ENCODE measurements at regions not wholly inside any gene's neighbourhood (a gene's known extent, or its start where the extent isn't known, plus 50 kb on each side); places are given as distances from the start of the nearest gene placed in this dataset.
"Not testable (repeated sequence)": the region's sequence is repeated elsewhere in the genome, so short reads cannot be mapped to it uniquely, and the experiment has no call there.

DNA sequence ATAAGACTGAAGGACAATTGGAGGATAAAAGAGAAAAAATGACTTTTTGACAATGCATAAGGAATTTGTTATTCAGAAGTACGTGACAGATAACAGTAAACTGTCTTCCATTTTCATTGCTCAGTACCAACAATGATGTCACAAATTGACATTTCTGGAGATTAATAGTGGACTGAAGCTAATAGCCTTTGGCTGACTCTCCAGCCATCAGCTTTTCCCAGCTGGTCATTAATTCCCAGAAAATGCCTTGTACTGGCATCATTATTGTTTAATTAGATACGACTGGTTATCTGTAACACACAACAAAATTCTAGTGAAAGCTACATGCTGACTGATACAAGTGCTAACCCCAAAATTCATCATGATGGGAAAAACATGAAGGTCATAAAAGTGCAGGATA lies 147.9 kb upstream of the FGF13 start:
- DNase-seq (ENCODE audit: low spot score) = no peak

GRCh38 chrX:138858951-138859350 lies 147.4 kb upstream of the FGF13 start:
- no peak for DNase-seq (ENCODE audit: low spot score)

DNA sequence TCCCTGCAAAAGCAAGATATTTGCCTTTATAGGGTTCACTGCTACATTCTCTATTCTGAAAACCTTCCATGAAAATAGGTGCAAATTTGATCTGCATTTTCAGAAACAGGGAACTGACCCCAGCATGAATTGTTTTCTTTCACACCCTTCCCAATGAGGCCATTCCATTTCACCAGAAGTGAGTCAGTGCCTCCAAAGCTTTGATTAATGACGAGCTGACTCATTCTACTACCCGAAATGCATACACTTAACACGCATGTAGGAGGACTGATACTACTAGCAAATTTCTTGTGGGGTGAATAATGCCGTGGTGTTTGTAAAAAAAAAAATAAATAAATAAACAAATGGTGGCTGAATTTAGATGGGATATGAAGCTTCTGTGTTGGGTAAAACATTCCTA lies 146.9 kb upstream of the FGF13 start:
- DNase-seq (ENCODE audit: low spot score) = peak; percentile 73

- DNase-seq (ENCODE audit: low spot score) = peak; percentile 7
These were observed 145.5 kb upstream of the FGF13 start for GRCh38 chrX:138856881-138857604.

DNA sequence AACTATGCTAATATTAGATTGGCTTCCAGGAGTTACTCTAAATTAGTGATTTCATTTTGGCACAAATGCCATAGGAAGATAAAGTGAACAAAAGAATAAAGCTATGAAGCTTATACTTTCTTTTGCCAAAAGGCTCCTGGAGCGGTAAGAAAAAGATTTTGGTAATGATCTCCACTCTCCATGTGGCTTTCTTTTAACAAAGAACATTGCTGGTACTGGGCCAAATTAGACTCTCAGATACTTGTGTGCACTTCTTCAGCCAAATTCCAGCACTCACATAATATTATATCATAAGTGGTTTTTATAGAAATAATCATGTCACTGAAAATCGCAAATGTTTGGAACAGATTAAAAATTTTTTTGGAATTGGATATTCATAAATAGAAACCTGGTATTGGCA lies 142.4 kb upstream of the FGF13 start:
- DNase-seq (ENCODE audit: low spot score) = no peak

GRCh38 chrX:138849521-138849920 lies 138.0 kb upstream of the FGF13 start:
- no peak for DNase-seq (ENCODE audit: low spot score)

GRCh38 chrX:138847930-138848329 lies 136.4 kb upstream of the FGF13 start:
- no peak for DNase-seq (ENCODE audit: low spot score)

GRCh38 chrX:138845786-138846185 lies 134.3 kb upstream of the FGF13 start:
- DNase-seq (ENCODE audit: low spot score) = no peak

GRCh38 chrX:138807400-138807799 lies 95.9 kb upstream of the FGF13 start:
- not testable (repeated sequence) for DNase-seq (ENCODE audit: low spot score)

DNA sequence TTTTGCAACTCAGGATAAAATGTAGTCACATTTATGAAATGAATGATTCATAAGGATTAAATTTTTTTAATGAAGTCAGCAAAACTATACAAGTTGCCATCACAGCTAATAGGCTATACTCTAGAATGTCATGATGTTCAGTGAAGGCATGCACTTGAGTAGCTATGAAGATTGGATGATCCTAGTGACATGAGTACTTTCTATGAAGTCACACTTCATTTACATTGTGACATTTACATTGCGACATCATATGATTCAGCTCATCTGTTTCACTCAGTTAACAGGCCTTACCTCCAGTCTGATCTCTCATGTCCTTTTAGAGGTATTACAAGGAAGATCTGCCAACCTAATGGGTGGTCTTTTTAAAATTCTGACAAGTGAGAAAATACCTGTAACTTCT lies 82.7 kb upstream of the FGF13 start:
- DNase-seq (ENCODE audit: low spot score) = no peak

GRCh38 chrX:138791551-138791950 lies 80.0 kb upstream of the FGF13 start:
- no peak for DNase-seq (ENCODE audit: low spot score)

DNA sequence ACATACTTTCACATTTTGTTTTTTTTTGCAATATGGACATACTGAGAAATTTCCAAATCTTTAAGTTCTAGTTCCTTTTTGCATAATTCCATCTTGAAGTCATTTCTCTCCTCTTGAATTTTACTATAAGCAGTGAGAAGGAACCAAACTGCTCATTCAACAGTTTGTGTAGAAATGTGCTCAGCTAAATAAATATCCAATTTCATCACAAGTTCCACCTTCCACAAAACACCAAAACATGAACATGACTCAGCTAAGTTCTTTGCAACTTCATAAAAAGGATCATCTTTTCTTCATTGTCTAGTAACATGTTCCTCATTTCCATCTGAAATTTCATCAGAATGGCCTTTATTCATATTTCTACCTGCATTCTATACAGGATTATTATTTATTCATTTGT lies 77.3 kb upstream of the FGF13 start:
- no peak for DNase-seq (ENCODE audit: low spot score)

DNA sequence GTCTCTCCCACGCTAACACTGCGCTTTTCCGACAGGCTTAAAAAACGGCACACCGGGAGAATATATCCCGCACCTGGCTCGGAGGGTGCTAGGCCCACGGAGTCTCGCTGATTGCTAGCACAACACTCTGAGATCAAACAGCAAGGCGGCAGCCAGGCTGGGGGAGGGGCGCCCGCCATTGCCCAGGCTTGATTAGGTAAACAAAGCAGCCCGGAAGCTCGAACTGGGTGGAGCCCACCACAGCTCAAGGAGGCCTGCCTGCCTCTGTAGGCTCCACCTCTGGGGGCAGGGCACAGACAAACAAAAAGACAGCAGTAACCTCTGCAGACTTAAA lies 67.0 kb upstream of the FGF13 start:
- not testable (repeated sequence) for DNase-seq (ENCODE audit: low spot score)

DNA sequence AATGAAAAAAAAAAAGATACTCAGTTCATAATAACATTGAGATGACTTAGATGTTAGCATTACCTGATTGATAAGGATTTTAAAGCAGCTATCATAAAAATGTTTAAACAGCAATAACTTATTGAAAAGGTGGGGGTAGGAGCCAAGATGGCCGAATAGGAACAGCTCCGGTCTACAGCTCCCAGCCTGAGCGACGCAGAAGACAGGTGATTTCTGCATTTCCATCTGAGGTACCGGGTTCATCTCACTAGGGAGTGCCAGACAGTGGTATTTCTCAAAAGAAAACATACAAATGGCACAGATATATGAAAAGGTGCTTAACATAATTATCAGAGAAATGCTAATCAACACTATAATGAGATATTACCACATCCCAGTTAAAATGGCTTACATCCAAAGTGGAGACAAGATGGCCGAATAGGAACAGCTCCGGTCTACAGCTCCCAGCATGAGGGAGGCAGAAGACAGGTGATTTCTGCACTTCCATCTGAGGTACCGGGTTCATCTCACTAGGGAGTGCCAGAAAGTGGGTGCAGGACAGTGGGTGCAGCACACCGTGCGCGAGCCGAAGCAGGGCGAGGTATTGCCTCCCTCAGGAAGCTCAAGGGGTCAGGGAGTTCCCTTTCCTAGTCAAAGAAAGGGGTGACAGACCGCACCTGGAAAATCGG lies 66.5 kb upstream of the FGF13 start:
- DNase-seq (ENCODE audit: low spot score) = not testable (repeated sequence)

DNA sequence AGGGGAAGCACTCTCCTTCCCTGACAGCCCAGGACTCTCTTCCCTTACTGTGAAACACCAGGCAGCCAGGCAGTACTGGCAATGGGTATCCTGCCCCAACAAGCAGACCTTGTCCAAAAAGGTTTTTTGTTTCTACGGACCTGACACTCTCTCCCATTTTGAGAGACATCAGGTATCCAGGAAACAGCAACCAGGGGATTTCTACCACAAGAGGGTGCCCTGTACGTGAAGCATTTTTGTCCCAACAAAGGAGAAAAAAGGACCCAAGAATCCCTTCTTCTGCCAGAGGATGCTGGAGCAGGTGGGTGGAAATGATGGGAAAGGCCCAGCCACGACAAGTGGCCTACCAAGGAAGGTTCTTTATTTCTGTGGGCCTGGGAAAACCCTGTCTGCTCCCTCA lies 65.7 kb upstream of the FGF13 start:
- no peak for DNase-seq (ENCODE audit: low spot score)

DNA sequence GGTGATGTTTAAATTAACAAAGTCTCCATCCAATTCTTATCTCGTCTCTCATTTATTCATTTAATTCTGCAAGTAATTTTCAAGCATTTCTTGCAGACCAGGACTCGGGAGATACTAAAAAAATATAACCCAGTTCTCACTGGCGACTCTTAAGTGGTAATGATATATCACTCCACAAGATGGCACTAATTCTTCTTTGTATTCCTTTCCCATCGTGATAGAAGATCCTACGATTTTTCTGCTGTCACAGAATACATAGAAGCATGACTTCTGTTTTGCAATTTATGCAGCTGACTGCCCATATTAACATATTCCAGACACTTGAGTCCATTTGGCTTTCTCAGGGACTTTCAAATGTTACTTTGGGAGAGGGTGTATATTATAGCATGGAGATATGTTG lies 64.0 kb upstream of the FGF13 start:
- DNase-seq (ENCODE audit: low spot score) = peak; percentile 23

- no peak for DNase-seq (ENCODE audit: low spot score)
These were observed 59.5 kb upstream of the FGF13 start for GRCh38 chrX:138771047-138771446.

GRCh38 chrX:138769918-138770317 lies 58.4 kb upstream of the FGF13 start:
- DNase-seq (ENCODE audit: low spot score) = no peak

DNA sequence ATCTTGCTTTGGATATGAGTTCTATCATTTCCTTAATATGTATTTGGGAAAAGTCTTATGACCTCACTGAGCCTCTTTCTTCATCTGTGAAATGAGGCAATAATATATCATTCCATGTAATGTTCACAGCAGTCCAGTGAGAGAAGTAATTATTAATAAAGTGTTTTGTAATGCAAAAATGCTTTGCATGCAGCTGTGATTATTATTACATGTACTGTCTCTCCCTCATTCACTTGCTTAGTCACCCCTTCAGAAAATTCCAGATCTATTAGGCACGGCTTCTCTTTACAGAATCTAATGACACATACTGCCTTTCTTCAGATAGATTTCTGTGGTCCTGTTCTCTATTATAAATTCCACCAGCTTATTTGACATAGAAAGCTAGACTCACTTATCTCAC lies 53.5 kb upstream of the FGF13 start:
- no peak for DNase-seq (ENCODE audit: low spot score)

DNA sequence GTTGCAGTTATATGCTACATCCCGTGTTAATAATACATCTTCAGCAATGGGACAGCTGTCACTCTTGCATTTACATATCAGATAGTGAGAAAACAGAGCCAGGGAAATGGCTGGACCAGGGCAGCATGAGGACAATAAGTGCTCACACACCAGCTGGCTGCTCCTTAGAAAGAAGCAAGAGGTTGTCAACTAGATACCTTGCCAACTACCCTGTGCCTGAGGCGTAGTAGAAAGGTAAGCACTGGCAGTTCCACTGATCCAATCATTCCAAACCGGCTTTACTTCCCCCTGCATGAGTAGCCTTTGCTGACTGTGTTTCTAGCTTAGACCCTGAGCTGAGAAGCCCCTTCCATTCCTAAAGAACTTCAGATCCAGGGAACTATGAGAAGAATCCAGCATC lies 52.2 kb upstream of the FGF13 start:
- no peak for DNase-seq (ENCODE audit: low spot score)

DNA sequence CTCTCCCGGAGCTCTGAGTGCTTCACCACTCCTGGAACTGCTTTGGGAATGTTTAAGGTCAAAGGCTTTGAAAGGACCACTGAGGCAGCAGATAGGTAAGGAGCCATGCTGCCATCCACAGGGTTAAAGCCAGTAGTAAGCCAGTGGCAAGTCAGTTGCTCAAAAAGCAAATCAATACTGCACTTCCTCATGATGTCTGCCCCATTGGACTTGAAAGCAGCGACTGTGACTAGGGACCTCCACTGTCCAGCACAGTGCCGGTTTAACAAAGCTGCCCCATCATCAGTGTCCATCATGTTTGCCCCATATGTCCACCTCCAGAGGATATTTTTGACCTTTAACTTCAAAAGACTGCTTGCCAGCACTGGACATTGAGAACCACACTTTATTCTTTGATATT lies 49.9 kb upstream of the FGF13 start:
- no peak for DNase-seq (ENCODE audit: low spot score)

Data from H4 (cell line).